Spleen (tissue), 7 donors: ENCODE measurements at regions not wholly inside any gene's neighbourhood (a gene's known extent, or its start where the extent isn't known, plus 50 kb on each side); places are given as distances from the start of the nearest gene placed in this dataset.

Experiments
- CTCF ChIP-seq, 11 experiments: fragments of 200-600 bp in 7 of 11; fragments of 450-650 bp in 4 of 11; sonication (generic) in 4 of 11; IDR thresholded peaks in 8 of 11; conservative IDR thresholded peaks in 3 of 11; 1 replicate in 7 of 11; 2 replicates in 4 of 11; pipeline versions ENCODE4 v1.4.0 to v1.8.0; 2016 to 2021; ENCODE audit warnings: antibody characterized with exemption in 11 of 11, inconsistent platforms in 4 of 11, mild to moderate bottlenecking in 1 of 11
- POLR2A ChIP-seq, 3 donors: fragments of 450-650 bp; IDR thresholded peaks; one replicate each; pipeline ENCODE4 v1.5.1; 2017; ENCODE audit warnings: antibody characterized with exemption in 3 of 3, mild to moderate bottlenecking in 1 of 3
- donor health status: DM: no; HTN: no; CAD: no; lungs with moderate emphysema.
- donor health status: DM: no; HTN: no; CAD: no.
- donor health status: DM: no; HTN: no; CAD: no.

DNA sequence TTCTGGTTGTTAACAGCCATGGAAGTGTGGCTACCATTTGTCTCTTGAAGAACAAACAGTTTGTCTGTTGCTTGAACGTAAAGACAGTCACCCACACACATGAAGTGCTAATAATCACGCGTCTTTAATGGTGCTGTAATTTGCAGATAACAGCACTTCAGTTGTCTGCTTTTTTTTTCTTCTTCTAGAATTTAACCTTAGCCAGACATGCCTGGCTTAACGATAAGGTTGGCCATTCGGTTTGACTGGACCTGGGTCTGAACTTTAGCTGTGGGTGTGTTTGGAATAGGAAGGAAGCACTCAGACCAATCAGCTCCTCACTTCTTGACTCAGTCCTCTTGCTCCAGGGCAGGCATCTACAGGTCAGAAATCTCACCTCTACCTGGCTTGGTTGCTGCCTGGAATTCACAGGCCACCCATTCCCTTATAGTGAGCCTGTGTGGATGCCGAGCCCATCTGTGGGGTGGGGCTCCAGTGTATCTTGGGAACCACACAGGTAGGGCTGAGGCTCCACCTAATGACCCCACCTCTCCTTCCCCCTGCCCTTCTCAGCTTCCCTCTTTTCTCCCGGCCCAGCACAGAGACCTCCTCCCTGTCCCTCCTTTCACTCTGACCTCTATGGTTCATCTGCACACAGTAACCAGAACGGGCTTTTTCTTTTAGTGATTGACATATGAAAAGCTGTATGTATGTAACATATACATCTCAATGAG is 246.4 kb upstream of the PWP1 start:
- TF ChIP-seq CTCF (IDR thresholded peaks at IDR 0.05 in 8 of 11, conservative IDR thresholded peaks at IDR 0.05 in 3 of 11) (no peak), POLR2A (IDR thresholded peaks at IDR 0.05) (no peak)
